ENCODE measurements at regions not wholly inside any gene's neighbourhood (a gene's known extent, or its start where the extent isn't known, plus 50 kb on each side); places are given as distances from the start of the nearest gene placed in this dataset.

GRCh38 chr2:9103663-9104277 is 100.3 kb upstream of the MBOAT2 start:
- Histone ChIP-seq H3K4me3 (ENCODE audit: low read depth, low read length, poor library complexity, severe bottlenecking) (no peak overlapping the region), H3F3A (ENCODE audit: insufficient read depth, low read length) (no peaks in the 10 kb centered on the region), H3K36me3 (ENCODE audit: insufficient read depth, low read length) (no peaks in the 10 kb centered on the region), H3K27ac (ENCODE audit: low read depth, low read length, poor library complexity, severe bottlenecking) (no peak overlapping the region), H2AFZ (ENCODE audit: low read length) (no peak overlapping the region), H3K4me2 (ENCODE audit: low read length) (no peak overlapping the region), H4K20me1 (ENCODE audit: insufficient read depth, low read length) (no peaks in the 10 kb centered on the region), H3K27me3 (ENCODE audit: insufficient read depth, low read length) (0 out of 2 replicates have a peak, but pooled peaks cover 3% of the 10 kb centered on the region), H3K9me3 (ENCODE audit: low read length) (no peaks in the 10 kb centered on the region), H3K4me1 (ENCODE audit: insufficient read depth, low read length, severe bottlenecking) (no peaks in the 10 kb centered on the region), H3K9ac (ENCODE audit: low read length) (no peak overlapping the region), H3K79me2 (ENCODE audit: insufficient read depth, low read length) (no peaks in the 10 kb centered on the region), H3K9me2 (ENCODE audit: low read depth, low read length) (no peaks in the 10 kb centered on the region)
- TF ChIP-seq, protein P1, sequence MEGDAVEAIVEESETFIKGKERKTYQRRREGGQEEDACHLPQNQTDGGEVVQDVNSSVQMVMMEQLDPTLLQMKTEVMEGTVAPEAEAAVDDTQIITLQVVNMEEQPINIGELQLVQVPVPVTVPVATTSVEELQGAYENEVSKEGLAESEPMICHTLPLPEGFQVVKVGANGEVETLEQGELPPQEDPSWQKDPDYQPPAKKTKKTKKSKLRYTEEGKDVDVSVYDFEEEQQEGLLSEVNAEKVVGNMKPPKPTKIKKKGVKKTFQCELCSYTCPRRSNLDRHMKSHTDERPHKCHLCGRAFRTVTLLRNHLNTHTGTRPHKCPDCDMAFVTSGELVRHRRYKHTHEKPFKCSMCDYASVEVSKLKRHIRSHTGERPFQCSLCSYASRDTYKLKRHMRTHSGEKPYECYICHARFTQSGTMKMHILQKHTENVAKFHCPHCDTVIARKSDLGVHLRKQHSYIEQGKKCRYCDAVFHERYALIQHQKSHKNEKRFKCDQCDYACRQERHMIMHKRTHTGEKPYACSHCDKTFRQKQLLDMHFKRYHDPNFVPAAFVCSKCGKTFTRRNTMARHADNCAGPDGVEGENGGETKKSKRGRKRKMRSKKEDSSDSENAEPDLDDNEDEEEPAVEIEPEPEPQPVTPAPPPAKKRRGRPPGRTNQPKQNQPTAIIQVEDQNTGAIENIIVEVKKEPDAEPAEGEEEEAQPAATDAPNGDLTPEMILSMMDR (IDR thresholded peaks at IDR 0.05; ENCODE audit: low read length), result no peak
- no peak for TF ChIP-seq EZH2 (IDR thresholded peaks at IDR 0.05; ENCODE audit: borderline replicate concordance, low read length)

- Histone ChIP-seq H3K27me3 (ENCODE audit: insufficient read depth, low read length) (peaks cover 4% of the 10 kb centered on the region; the same call in 1 of the 2 replicates), H3K9ac (ENCODE audit: low read length) (no peak overlapping the region), H3K4me3 (ENCODE audit: low read depth, low read length, poor library complexity, severe bottlenecking) (no peak overlapping the region), H2AFZ (ENCODE audit: low read length) (no peak overlapping the region), H3K79me2 (ENCODE audit: insufficient read depth, low read length) (no peaks in the 10 kb centered on the region), H4K20me1 (ENCODE audit: insufficient read depth, low read length) (no peaks in the 10 kb centered on the region), H3F3A (ENCODE audit: insufficient read depth, low read length) (no peaks in the 10 kb centered on the region), H3K9me2 (ENCODE audit: low read depth, low read length) (no peaks in the 10 kb centered on the region), H3K27ac (ENCODE audit: low read depth, low read length, poor library complexity, severe bottlenecking) (no peak overlapping the region), H3K36me3 (ENCODE audit: insufficient read depth, low read length) (no peaks in the 10 kb centered on the region), H3K9me3 (ENCODE audit: low read length) (no peaks in the 10 kb centered on the region), H3K4me1 (ENCODE audit: insufficient read depth, low read length, severe bottlenecking) (no peaks in the 10 kb centered on the region), H3K4me2 (ENCODE audit: low read length) (no peak overlapping the region)
- TF ChIP-seq, protein P1 (IDR thresholded peaks at IDR 0.05; ENCODE audit: low read length), result no peak
These were observed 99.6 kb upstream of the MBOAT2 start for GRCh38 chr2:9102861-9103662.

DNA sequence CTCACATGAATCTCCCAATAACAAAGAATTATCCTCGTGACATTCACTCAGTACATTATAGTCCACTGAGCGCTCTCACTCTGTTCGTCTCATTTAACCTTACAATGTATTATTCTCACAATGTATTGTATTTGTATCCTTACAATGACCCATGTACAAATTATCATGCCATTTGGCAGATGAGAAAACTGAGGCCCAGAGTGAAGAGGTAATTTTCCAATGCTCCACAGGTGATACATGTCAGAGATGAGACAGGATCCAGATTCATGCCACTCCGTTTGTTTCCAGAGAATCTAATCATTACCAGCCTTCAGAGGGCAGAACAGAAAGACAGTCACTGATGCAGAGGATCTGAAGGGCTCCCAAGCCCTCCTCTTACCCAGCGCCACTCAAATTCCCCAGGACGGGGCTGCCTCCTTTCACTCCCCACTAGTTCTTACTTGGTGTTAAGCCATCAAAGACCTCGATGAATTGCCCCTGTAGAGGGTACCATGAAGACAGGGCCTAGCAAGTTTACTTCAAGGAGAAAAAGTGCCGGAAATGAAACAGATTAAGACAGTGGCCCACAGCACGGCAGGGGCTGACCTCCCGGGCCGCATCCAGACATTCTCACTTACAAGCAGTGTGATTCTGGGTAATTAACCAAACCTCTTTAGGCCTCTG is 98.4 kb upstream of the MBOAT2 start:
- no peaks in the 10 kb centered on the region for H3K9me3 ChIP-seq (ENCODE audit: low read length)
- H3K27me3 ChIP-seq (ENCODE audit: insufficient read depth, low read length), result peaks cover 6% of the 10 kb centered on the region; the same call in 1 of the 2 replicates
- no peak overlapping the region for H3K27ac ChIP-seq (ENCODE audit: low read depth, low read length, poor library complexity, severe bottlenecking)
- no peak overlapping the region for H3K4me2 ChIP-seq (ENCODE audit: low read length)
- H3F3A ChIP-seq (ENCODE audit: insufficient read depth, low read length), result no peaks in the 10 kb centered on the region
- no peak overlapping the region for H2AFZ ChIP-seq (ENCODE audit: low read length)
- no peak for TF ChIP-seq EZH2 (IDR thresholded peaks at IDR 0.05; ENCODE audit: borderline replicate concordance, low read length)
- TF ChIP-seq, protein P1 (IDR thresholded peaks at IDR 0.05; ENCODE audit: low read length), result no peak
- H3K36me3 ChIP-seq (ENCODE audit: insufficient read depth, low read length), result no peaks in the 10 kb centered on the region
- no peaks in the 10 kb centered on the region for H3K79me2 ChIP-seq (ENCODE audit: insufficient read depth, low read length)
- H3K9me2 ChIP-seq (ENCODE audit: low read depth, low read length), result no peaks in the 10 kb centered on the region
- H4K20me1 ChIP-seq (ENCODE audit: insufficient read depth, low read length), result no peaks in the 10 kb centered on the region
- H3K9ac ChIP-seq (ENCODE audit: low read length), result no peak overlapping the region
- no peaks in the 10 kb centered on the region for H3K4me1 ChIP-seq (ENCODE audit: insufficient read depth, low read length, severe bottlenecking)
- H3K4me3 ChIP-seq (ENCODE audit: low read depth, low read length, poor library complexity, severe bottlenecking), result no peak overlapping the region
